Body of pancreas (tissue), 4 donors: ENCODE measurements at regions not wholly inside any gene's neighbourhood (a gene's known extent, or its start where the extent isn't known, plus 50 kb on each side); places are given as distances from the start of the nearest gene placed in this dataset.

Experiments
- CTCF ChIP-seq, 7 experiments: fragments of 450-650 bp in 4 of 7; fragments of 200-600 bp in 3 of 7; sonication (generic) in 3 of 7; IDR thresholded peaks; one replicate each; pipeline ENCODE4 v1.5.1; 2016 to 2019; ENCODE audit warnings: antibody characterized with exemption in 7 of 7
- POLR2A ChIP-seq, 3 donors: fragments of 450-650 bp; IDR thresholded peaks; one replicate each; pipeline ENCODE4 v1.6.1; 2016; ENCODE audit warnings: antibody characterized with exemption in 3 of 3, mild to moderate bottlenecking in 2 of 3

- peak; percentile 51 to 80 (median 75) for TF ChIP-seq CTCF (IDR thresholded peaks at IDR 0.05)
- no peak for TF ChIP-seq POLR2A (IDR thresholded peaks at IDR 0.05)
These were observed 78.7 kb upstream of the C1GALT1 start for GRCh38 chr7:7103343-7104313.
